ENCODE measurements at regions not wholly inside any gene's neighbourhood (a gene's known extent, or its start where the extent isn't known, plus 50 kb on each side); places are given as distances from the start of the nearest gene placed in this dataset.
A peak's percentile ranks its signal among the peaks of the same experiment; 100 is the strongest.

DNA sequence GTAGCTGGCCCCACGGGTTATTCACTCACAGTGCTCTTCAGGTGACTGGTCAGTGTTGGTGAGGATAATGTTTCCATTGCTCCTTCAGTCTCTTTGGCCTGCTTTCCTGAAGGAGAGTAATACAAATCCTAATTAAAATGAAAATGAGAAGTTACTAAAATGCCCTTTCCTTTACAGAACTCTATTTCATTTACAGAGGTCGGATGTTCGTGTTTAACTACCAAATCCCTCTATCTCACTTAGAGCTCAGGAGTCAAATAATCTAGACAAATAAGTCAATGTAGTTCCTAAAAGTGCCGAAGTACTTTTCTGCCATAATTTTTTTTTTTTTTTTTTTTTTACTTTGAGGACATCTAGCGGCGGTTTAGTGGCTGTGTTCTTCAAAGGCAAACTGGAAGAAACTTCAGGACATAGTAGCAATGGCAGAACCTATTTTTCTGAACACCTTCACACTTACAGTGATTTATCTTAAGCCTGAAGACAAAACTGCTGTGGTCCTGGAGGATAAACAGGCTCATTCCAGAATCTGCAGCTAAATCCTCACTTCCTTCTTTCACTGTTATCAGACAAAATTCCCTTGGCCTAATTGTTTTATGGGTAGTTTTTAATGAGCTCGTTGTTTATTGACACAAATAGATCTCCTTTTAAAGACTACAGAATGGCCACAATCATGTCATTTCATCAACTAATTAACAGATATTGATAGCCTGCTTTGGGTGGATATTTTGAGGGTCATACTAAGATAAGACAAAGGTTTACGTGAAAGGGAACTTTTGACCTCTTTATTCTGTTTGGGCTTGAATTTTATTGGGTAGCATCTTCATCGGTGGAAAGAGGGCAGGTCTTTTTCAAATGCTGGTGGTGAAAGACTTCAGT lies 207.6 kb upstream of the DMRTA1 start:
- peak overlapping the region; percentile 49; the same call in 1 of the 2 replicates for H3K27ac ChIP-seq (ENCODE audit: low read length)
- H3K4me3 ChIP-seq (ENCODE audit: low read length), result no peak overlapping the region
- H3K79me2 ChIP-seq (ENCODE audit: low read length), result no peaks in the 10 kb centered on the region
- H2AFZ ChIP-seq (ENCODE audit: low read depth, low read length), result peak overlapping the region; percentile 17; the same call in 1 of the 2 replicates
- H3K9me3 ChIP-seq (ENCODE audit: insufficient read depth, low read length), result no peaks in the 10 kb centered on the region
- peaks cover 3% of the 10 kb centered on the region for H3K27me3 ChIP-seq (ENCODE audit: low read depth, low read length)
- TF ChIP-seq EZH2phosphoT487 (IDR thresholded peaks at IDR 0.05; ENCODE audit: low read depth), result no peak
- TF ChIP-seq, protein P1, sequence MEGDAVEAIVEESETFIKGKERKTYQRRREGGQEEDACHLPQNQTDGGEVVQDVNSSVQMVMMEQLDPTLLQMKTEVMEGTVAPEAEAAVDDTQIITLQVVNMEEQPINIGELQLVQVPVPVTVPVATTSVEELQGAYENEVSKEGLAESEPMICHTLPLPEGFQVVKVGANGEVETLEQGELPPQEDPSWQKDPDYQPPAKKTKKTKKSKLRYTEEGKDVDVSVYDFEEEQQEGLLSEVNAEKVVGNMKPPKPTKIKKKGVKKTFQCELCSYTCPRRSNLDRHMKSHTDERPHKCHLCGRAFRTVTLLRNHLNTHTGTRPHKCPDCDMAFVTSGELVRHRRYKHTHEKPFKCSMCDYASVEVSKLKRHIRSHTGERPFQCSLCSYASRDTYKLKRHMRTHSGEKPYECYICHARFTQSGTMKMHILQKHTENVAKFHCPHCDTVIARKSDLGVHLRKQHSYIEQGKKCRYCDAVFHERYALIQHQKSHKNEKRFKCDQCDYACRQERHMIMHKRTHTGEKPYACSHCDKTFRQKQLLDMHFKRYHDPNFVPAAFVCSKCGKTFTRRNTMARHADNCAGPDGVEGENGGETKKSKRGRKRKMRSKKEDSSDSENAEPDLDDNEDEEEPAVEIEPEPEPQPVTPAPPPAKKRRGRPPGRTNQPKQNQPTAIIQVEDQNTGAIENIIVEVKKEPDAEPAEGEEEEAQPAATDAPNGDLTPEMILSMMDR (IDR thresholded peaks at IDR 0.05; ENCODE audit: low read depth, low read length), result peak; percentile 33; the same call in 1 of the 2 replicates
- no peaks in the 10 kb centered on the region for H4K20me1 ChIP-seq (ENCODE audit: insufficient read depth, low read length)
- H3K4me2 ChIP-seq (ENCODE audit: low read length), result peak overlapping the region; percentile 60
- peak overlapping the region; percentile 11; the same call in 1 of the 2 replicates for H3K9ac ChIP-seq (ENCODE audit: low read length)
- H3K36me3 ChIP-seq (replicated peaks; ENCODE audit: low read depth, low read length), result no peaks in the 10 kb centered on the region
- H3K4me1 ChIP-seq (ENCODE audit: low read length), result peaks cover 61% of the 10 kb centered on the region

DNA sequence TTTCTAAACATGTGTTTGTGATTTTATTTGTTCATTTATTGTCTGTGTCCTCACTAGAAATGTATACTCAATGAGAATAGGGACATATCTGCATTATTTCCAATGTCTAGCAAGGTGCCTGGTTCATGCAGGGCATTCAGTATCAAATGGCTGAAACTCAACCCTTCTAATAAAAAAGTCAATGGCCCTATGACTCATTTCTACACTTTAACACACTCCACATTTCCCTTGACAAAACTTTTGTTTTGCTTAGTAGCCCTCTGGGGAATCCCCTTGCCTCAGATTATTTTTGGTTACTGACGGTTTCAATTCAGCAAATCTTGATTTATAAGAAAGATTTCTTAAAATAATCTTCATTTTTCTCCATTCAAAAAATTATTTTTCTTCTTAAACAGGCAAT lies 206.0 kb upstream of the DMRTA1 start:
- H3K79me2 ChIP-seq (ENCODE audit: low read length), result no peaks in the 10 kb centered on the region
- H3K4me3 ChIP-seq (ENCODE audit: low read length), result peak overlapping the region; percentile 35
- peak overlapping the region; percentile 60 for H3K4me2 ChIP-seq (ENCODE audit: low read length)
- peak overlapping the region; percentile 88 for H3K27ac ChIP-seq (ENCODE audit: low read length)
- peak overlapping the region; percentile 39; the same call in 1 of the 2 replicates for H3K9ac ChIP-seq (ENCODE audit: low read length)
- H3K9me3 ChIP-seq (ENCODE audit: insufficient read depth, low read length), result no peaks in the 10 kb centered on the region
- H3K4me1 ChIP-seq (ENCODE audit: low read length), result peaks cover 74% of the 10 kb centered on the region
- H4K20me1 ChIP-seq (ENCODE audit: insufficient read depth, low read length), result no peaks in the 10 kb centered on the region
- no peak overlapping the region for H2AFZ ChIP-seq (ENCODE audit: low read depth, low read length)
- H3K27me3 ChIP-seq (ENCODE audit: low read depth, low read length), result no peaks in the 10 kb centered on the region; the same call in 1 of the 2 replicates
- no peaks in the 10 kb centered on the region for H3K36me3 ChIP-seq (replicated peaks; ENCODE audit: low read depth, low read length)
- TF ChIP-seq EZH2phosphoT487 (IDR thresholded peaks at IDR 0.05; ENCODE audit: low read depth), result no peak
- TF ChIP-seq, protein P1 (IDR thresholded peaks at IDR 0.05; ENCODE audit: low read depth, low read length), result no peak

DNA sequence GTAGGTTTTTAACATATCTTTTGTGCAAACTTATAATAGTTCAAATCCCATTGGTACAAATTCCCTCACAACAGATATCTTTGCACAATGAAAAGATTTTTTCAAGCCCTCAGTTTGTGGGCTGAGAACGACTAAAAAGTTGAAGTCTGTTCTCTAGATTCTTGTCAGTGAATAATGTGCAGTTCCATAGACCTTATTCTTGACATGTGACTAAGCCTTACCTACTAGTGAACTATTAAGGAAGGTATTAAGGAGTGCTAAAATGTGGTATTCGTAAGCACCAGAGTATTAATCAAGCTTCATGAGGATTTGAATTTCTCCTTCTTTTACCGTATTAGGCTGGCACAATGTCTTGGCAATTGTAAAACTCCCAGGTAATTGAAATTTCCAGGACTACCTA lies 205.6 kb upstream of the DMRTA1 start:
- no peaks in the 10 kb centered on the region; the same call in 1 of the 2 replicates for H3K27me3 ChIP-seq (ENCODE audit: low read depth, low read length)
- H3K4me3 ChIP-seq (ENCODE audit: low read length), result peak overlapping the region; percentile 35
- H3K36me3 ChIP-seq (replicated peaks; ENCODE audit: low read depth, low read length), result no peaks in the 10 kb centered on the region
- peak overlapping the region; percentile 39; the same call in 1 of the 2 replicates for H3K9ac ChIP-seq (ENCODE audit: low read length)
- peak overlapping the region; percentile 88 for H3K27ac ChIP-seq (ENCODE audit: low read length)
- no peaks in the 10 kb centered on the region for H4K20me1 ChIP-seq (ENCODE audit: insufficient read depth, low read length)
- peak overlapping the region; percentile 60 for H3K4me2 ChIP-seq (ENCODE audit: low read length)
- H3K9me3 ChIP-seq (ENCODE audit: insufficient read depth, low read length), result no peaks in the 10 kb centered on the region
- H3K79me2 ChIP-seq (ENCODE audit: low read length), result no peaks in the 10 kb centered on the region
- H2AFZ ChIP-seq (ENCODE audit: low read depth, low read length), result no peak overlapping the region
- peaks cover 77% of the 10 kb centered on the region for H3K4me1 ChIP-seq (ENCODE audit: low read length)
- TF ChIP-seq, protein P1 (IDR thresholded peaks at IDR 0.05; ENCODE audit: low read depth, low read length), result no peak
- no peak for TF ChIP-seq EZH2phosphoT487 (IDR thresholded peaks at IDR 0.05; ENCODE audit: low read depth)

DNA sequence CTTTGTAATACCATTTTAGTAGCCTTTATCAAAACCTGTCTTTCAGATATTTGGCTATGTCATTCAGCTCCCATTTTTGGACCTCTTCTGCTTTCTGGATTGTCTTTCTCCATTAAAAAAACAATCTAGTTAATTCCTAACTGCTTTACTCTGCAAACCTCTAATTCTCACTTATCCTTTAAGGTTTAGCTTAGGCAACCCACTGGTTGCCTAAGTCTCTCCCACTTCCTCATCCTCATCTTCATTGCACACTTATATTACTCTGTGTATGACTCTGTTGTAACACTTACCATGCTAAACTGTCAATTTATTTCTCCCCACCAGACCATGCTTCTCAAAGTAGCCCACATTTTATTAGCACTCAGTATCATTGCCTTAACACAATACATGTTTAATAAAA lies 205.0 kb upstream of the DMRTA1 start:
- H3K27me3 ChIP-seq (ENCODE audit: low read depth, low read length), result no peaks in the 10 kb centered on the region; the same call in 1 of the 2 replicates
- H4K20me1 ChIP-seq (ENCODE audit: insufficient read depth, low read length), result no peaks in the 10 kb centered on the region
- H3K4me2 ChIP-seq (ENCODE audit: low read length), result peak overlapping the region; percentile 60
- H3K4me1 ChIP-seq (ENCODE audit: low read length), result peaks cover 77% of the 10 kb centered on the region
- H3K36me3 ChIP-seq (replicated peaks; ENCODE audit: low read depth, low read length), result no peaks in the 10 kb centered on the region
- H3K4me3 ChIP-seq (ENCODE audit: low read length), result peak overlapping the region; percentile 35
- H3K9ac ChIP-seq (ENCODE audit: low read length), result peak overlapping the region; percentile 39; the same call in 1 of the 2 replicates
- peak overlapping the region; percentile 88 for H3K27ac ChIP-seq (ENCODE audit: low read length)
- H3K79me2 ChIP-seq (ENCODE audit: low read length), result no peaks in the 10 kb centered on the region
- H2AFZ ChIP-seq (ENCODE audit: low read depth, low read length), result no peak overlapping the region
- H3K9me3 ChIP-seq (ENCODE audit: insufficient read depth, low read length), result no peaks in the 10 kb centered on the region
- TF ChIP-seq, protein P1 (IDR thresholded peaks at IDR 0.05; ENCODE audit: low read depth, low read length), result no peak
- peak; percentile 55; the same call in 1 of the 2 replicates for TF ChIP-seq EZH2phosphoT487 (IDR thresholded peaks at IDR 0.05; ENCODE audit: low read depth)

All from OCI-LY3 (cell line).